Cerebellar nuclear complex (tissue), 1 donor: ENCODE measurements at regions not wholly inside any gene's neighbourhood (a gene's known extent, or its start where the extent isn't known, plus 50 kb on each side); places are given as distances from the start of the nearest gene placed in this dataset.
"Not testable (repeated sequence)": the region's sequence is repeated elsewhere in the genome, so short reads cannot be mapped to it uniquely, and the experiment has no call there.

Source experiments
- DNase-seq, 2 experiments: peaks; one replicate each; lab custom pipeline; 2025; lab: John Stamatoyannopoulos, UW

- no peak for DNase-seq
These were observed 469.5 kb upstream of the NRSN1 start for GRCh38 chr6:23656255-23657194.

DNA sequence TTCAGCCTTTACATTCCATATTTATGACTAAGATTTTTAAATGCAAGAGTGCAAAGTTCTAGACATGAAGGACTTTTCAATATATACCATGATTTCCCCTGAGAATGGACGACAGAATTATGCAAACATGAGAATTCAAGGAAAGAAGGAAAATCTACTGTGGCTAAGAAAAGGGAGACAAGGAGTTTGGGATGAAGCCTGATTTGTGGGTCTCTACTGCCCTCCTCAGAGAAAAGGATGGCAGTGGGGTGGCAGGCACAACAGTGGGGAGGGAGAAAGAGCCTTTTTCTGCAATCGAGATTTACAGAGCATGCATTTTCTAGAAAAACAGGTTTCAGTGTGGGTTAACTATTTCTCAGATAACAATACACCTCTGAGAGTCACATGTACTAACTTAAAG, 466.9 kb upstream of the NRSN1 start:
- no peak for DNase-seq

DNA sequence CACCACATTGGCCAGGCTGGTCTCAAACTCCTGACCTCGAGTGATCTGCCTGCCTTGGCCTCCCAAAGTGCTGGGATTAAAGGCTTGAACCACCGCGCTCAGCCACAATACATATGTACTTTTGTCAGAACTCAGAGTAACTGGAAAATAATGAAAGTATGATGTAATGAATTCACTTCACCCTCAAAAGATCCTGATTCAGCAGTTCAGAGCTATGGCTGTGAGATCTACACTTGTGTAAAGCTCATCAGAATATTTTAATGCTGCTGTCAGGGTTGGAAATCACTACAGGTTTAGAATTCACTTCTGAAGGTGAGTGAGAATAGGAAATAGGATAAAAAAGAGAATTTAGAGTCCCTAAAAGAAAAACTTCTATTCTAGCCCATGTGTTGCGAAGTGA, 464.5 kb upstream of the NRSN1 start:
- no peak for DNase-seq

- DNase-seq, result no peak
These were observed 462.9 kb upstream of the NRSN1 start for GRCh38 chr6:23663096-23663495.

DNA sequence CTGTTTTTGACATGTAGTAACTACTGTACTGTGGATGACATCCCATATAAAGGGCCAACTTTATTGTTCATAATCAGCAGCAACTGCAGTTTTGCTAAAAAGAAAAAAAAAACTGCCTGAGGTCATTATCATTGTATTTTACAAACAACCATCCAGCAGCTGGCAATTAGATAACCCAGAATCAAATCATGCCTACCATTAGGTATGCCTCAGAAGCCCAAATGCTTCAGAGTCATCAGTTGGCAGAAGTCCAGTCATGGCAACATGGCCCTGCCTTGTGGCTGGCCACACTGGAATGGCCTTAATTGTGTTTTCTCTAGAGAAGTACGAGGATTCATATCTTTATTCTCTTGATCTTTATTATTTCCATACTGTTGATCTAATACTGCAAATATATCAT, 462.4 kb upstream of the NRSN1 start:
- no peak for DNase-seq

DNA sequence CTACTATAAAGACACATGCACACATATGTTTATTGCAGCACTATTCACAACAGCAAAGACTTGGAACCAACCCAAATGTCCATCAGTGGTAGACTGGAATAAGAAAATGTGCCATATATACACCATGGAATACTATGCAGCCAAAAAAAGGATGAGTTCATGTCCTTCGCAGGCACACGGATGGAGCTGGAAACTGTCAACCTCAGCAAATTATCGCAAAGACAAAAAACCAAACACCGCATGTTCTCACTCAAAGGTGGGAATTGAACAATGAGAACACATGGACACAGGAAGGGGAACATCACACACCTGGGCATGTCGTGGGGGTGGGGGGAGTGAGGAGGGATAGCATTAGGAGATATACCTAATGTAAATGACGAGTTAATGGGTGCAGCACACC, 460.1 kb upstream of the NRSN1 start:
- not testable (repeated sequence) for DNase-seq

- no peak for DNase-seq
These were observed 453.3 kb upstream of the NRSN1 start for GRCh38 chr6:23672737-23673136.

GRCh38 chr6:23678626-23679025, 447.4 kb upstream of the NRSN1 start:
- DNase-seq, result no peak

DNA sequence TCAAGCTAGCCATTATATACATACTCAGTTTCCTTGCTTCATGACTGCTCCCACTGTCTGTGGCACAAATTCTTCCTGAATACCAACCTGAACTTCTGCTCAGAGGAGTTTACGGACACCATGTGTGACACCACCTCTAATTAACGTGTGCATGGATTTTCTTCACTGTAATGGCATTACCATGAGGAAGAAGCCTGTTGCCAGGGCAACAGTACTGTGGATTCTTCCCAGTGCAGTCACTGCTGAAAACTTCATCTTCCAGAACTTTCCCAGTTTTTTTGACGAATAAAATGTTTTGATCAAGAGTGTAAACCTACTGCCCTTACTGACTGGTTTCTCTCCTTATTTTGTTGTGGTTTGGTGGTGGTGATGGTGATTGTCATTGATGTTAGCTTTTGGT, 444.3 kb upstream of the NRSN1 start:
- no peak for DNase-seq

DNA sequence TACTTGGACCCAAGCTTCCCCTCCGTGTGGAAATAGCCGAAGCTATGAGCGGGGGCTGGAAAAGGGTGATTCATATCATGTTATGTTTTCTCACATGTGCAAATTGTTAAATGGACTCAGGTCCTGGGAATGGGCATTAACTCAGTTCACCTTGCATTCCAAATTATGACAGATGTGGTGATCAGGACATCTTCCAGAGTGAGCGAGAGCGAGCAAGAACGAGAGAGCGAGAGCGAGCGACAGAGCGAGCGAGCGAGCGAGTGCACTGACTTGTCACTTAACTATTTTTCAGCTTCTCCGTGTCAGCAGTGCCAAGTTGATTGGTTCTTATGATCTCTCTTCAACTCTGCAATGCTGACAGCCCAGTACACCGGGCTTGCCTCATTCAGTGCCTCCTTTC, 437.4 kb upstream of the NRSN1 start:
- DNase-seq, result no peak

GRCh38 chr6:23690453-23691049, 435.5 kb upstream of the NRSN1 start:
- no peak for DNase-seq

DNA sequence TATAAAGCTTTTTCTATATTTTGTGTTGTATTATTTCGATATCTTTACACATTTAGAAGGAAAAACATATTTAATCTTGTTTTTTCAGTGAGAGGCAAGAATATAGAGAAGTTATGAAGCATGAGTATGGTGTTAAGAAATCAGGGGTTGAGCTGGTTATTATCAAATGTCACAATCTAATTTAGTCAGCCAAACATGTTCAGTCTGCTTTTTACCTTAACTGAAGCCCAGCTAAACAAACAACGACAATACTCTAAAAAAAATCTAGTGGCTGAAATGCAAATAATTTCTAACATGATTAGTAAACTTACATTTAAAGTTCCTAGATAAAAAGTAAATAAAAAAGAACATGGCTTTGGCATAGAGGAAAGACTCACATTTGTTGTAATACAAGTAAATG, 433.8 kb upstream of the NRSN1 start:
- DNase-seq, result no peak

GRCh38 chr6:23696992-23697391, 429.0 kb upstream of the NRSN1 start:
- no peak for DNase-seq

- DNase-seq, result no peak
These were observed 421.4 kb upstream of the NRSN1 start for GRCh38 chr6:23704479-23705052.

GRCh38 chr6:23705697-23706096, 420.3 kb upstream of the NRSN1 start:
- DNase-seq, result no peak

DNA sequence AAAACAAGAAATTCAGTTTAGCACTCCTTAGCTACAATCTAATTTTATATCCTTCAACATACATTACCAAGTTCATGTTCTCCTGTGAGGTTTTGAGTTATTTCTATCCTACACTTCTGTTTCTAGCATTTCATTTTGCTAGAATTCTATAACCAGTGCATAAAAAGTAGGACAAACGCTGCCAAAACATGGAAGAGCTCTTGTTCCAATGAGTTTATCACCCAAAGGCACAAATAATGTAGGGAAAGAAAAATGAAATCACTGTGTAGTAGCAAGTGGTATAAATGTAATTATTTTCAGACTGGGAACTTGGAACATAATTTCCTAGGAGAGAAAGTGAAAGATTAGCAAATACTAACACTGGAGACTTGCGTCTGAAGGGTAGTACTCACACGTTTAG, 413.3 kb upstream of the NRSN1 start:
- DNase-seq, result no peak

DNA sequence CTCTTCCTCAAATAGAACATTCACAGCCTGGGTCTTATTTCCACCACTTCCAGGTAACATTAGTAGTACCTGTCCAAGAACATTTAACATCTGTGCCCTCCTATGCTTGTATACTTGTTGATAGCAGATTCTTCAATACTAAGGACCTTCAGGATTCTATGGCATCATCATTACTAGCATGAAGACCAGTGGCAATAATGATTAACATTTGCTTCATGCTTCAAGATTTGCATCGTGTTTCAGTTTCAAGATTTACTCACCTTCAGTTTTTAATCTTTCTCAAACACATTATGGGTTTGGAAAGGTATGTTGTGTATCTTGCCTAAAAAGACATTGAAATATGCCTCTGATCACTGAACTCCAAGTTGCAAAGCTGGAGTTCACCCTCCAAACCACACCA, 412.8 kb upstream of the NRSN1 start:
- no peak for DNase-seq

DNA sequence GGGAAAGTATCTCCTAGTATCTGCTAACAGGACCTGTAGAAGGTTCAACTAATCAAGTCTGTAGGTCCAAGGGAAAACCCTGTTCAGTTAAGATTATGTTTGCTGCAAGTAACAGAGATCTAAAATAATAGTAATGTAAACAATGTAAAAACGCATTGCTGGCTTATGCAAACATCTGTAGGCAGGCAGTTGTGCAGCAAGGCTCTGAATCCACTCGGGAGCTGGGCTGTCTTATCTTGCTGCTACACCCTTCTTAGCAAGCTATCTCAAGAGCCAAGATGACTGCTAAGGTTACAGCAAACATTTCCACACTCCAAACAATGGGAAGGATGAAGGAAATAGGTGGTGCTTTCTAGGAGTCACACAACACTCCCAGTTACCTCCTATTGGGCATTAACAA, 397.3 kb upstream of the NRSN1 start:
- DNase-seq, result no peak

- no peak for DNase-seq
These were observed 394.4 kb upstream of the NRSN1 start for GRCh38 chr6:23731609-23732008.

GRCh38 chr6:23732521-23732920, 393.5 kb upstream of the NRSN1 start:
- no peak for DNase-seq

GRCh38 chr6:23735151-23735550, 390.9 kb upstream of the NRSN1 start:
- no peak for DNase-seq

GRCh38 chr6:23736577-23736976, 389.4 kb upstream of the NRSN1 start:
- no peak for DNase-seq

DNA sequence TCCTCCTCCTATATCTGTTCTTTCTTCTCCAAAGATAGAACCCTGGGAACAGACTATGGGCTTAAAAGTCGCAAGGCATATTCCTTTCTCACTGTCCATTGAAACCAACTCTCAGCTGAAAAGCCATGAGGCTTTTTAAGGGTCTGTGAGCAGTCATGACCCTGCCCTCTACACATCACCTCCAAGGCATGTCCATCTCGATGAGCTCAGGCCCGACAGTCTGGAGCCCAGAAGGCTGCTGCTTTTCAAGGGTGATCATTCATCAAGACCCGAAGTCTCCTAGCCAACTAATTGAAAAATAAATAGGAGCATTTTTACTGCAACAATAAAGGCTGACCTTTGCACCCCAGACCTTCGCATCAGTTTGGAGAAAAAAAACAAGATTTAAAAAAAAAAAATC, 378.8 kb upstream of the NRSN1 start:
- no peak for DNase-seq
